CD4-positive, alpha-beta memory T cell (primary cell): ENCODE measurements at regions not wholly inside any gene's neighbourhood (a gene's known extent, or its start where the extent isn't known, plus 50 kb on each side); places are given as distances from the start of the nearest gene placed in this dataset.

Source experiments
- CTCF ChIA-PET: fragments of 350-600 bp; sonication (Branson Sonifier 250); formaldehyde crosslinking; loops from one replicate; lab custom pipeline; 2021; ENCODE audit warnings: inconsistent platforms; ENCODE audit not compliant: partially characterized antibody; lab: Charles Lee
- POLR2A ChIA-PET: fragments of 350-600 bp; sonication (Branson Sonifier 250); formaldehyde crosslinking; loops from one replicate; lab custom pipeline; 2021; ENCODE audit not compliant: partially characterized antibody; lab: Charles Lee
- DNase-seq, 5 donors: peaks; one replicate each; pipeline versions ENCODE4 v3.0.0 to v3.0.0-alpha.2; 2020 to 2022; ENCODE audit warnings: mixed read lengths in 1 of 5
- H3K27ac ChIP-seq: one replicate; pipeline ENCODE4 v1.7.0; 2013; ENCODE audit warnings: low read depth, low read length
- H3K27me3 ChIP-seq: 2 replicates; pipeline ENCODE4 v1.7.0; 2013; ENCODE audit warnings: mild to moderate bottlenecking, low read length, moderate library complexity; ENCODE audit not compliant: insufficient read depth
- H3K36me3 ChIP-seq: 2 replicates; pipeline ENCODE4 v1.7.0; 2013; ENCODE audit warnings: mild to moderate bottlenecking, low read length, moderate library complexity; ENCODE audit not compliant: insufficient read depth
- H3K4me1 ChIP-seq: 2 replicates; pipeline ENCODE4 v1.7.0; 2013; ENCODE audit warnings: mild to moderate bottlenecking, low read length, moderate library complexity; ENCODE audit not compliant: insufficient read depth
- H3K4me3 ChIP-seq, 2 donors: one replicate each; pipeline ENCODE4 v1.7.0; 2013; ENCODE audit warnings: low read length in 2 of 2, mild to moderate bottlenecking in 1 of 2
- H3K9me3 ChIP-seq, 2 donors: one replicate each; pipeline ENCODE4 v1.7.0; 2013; ENCODE audit warnings: low read length in 2 of 2, control low read depth in 1 of 2; ENCODE audit not compliant: control insufficient read depth in 1 of 2
- H3K27ac Mint-ChIP-seq, 7 donors: one replicate each; pipeline ENCODE4 v1.8.0; 2020 to 2021; ENCODE audit warnings: mixed read lengths in 7 of 7, mild to moderate bottlenecking in 6 of 7, inconsistent platforms in 3 of 7, moderate library complexity in 3 of 7
- H3K27me3 Mint-ChIP-seq, 2 donors: one replicate each; pipeline ENCODE4 v1.8.0; 2020 to 2021; ENCODE audit warnings: mixed read lengths in 2 of 2
- H3K36me3 Mint-ChIP-seq, 2 donors: one replicate each; pipeline ENCODE4 v1.8.0; 2020 to 2021; ENCODE audit warnings: mixed read lengths in 2 of 2, inconsistent platforms in 1 of 2, mild to moderate bottlenecking in 1 of 2
- H3K4me1 Mint-ChIP-seq, 4 donors: one replicate each; pipeline ENCODE4 v1.8.0; 2020 to 2021; ENCODE audit warnings: mixed read lengths in 4 of 4, mild to moderate bottlenecking in 1 of 4
- H3K4me3 Mint-ChIP-seq, 8 donors: one replicate each; pipeline ENCODE4 v1.8.0; 2020 to 2021; ENCODE audit warnings: mixed read lengths in 8 of 8, mild to moderate bottlenecking in 7 of 8, moderate library complexity in 6 of 8, inconsistent platforms in 3 of 8
- H3K9me3 Mint-ChIP-seq, 8 donors: one replicate each; pipeline ENCODE4 v1.8.0; 2020 to 2021; ENCODE audit warnings: mixed read lengths in 8 of 8, mild to moderate bottlenecking in 5 of 8, inconsistent platforms in 3 of 8, moderate library complexity in 1 of 8
- intact Hi-C: fragments of 100-400 bp; cut with micrococcal nuclease; formaldehyde crosslinking; loops from one replicate; pipeline ENCODE4 v1.15.1; 2023

- H3K27me3 ChIP-seq = no peaks in the 10 kb centered on the region
- no peaks in the 10 kb centered on the region for H3K36me3 ChIP-seq
- no peaks in the 10 kb centered on the region for H3K36me3 Mint-ChIP-seq
- no peaks in the 10 kb centered on the region for H3K27me3 Mint-ChIP-seq
- CTCF ChIA-PET = no interaction called here
- no peak overlapping the region for H3K4me3 Mint-ChIP-seq
- no peaks in the 10 kb centered on the region for H3K4me1 Mint-ChIP-seq
- no peaks in the 10 kb centered on the region for H3K9me3 ChIP-seq
- no peak for DNase-seq
- H3K4me3 ChIP-seq = no peak overlapping the region
- intact Hi-C loops = no loop called here
- H3K27ac Mint-ChIP-seq = peak overlapping the region in 1 of 7 donors; percentile 63
- H3K9me3 Mint-ChIP-seq = peaks cover 0 to 3% (median 0%) of the 10 kb centered on the region in 8 donors
- POLR2A ChIA-PET = no interaction called here
- H3K27ac ChIP-seq = no peak overlapping the region
- H3K4me1 ChIP-seq = no peaks in the 10 kb centered on the region
Observed at GRCh38 chr21:43262427-43262826, 93.6 kb downstream of the CRYAA start.
